Fibroblast of peridontal ligament (primary cell): ENCODE measurements at regions not wholly inside any gene's neighbourhood (a gene's known extent, or its start where the extent isn't known, plus 50 kb on each side); places are given as distances from the start of the nearest gene placed in this dataset.
"Not testable (repeated sequence)": the region's sequence is repeated elsewhere in the genome, so short reads cannot be mapped to it uniquely, and the experiment has no call there.

Experiments
- DNase-seq: peaks from one replicate; pipeline ENCODE4 v3.0.0-alpha.2; 2010; ENCODE audit errors: extremely low read depth

GRCh38 chr13:80516818-80517348 lies 176.0 kb upstream of the SPRY2 start:
- no peak for DNase-seq

GRCh38 chr13:80515296-80515695 lies 174.4 kb upstream of the SPRY2 start:
- DNase-seq = no peak

- no peak for DNase-seq
Observed at GRCh38 chr13:80513196-80513595, 172.3 kb upstream of the SPRY2 start.

- DNase-seq = no peak
Observed at GRCh38 chr13:80510686-80511085, 169.8 kb upstream of the SPRY2 start.

- DNase-seq = no peak
Observed at GRCh38 chr13:80509264-80509663, 168.3 kb upstream of the SPRY2 start.

DNA sequence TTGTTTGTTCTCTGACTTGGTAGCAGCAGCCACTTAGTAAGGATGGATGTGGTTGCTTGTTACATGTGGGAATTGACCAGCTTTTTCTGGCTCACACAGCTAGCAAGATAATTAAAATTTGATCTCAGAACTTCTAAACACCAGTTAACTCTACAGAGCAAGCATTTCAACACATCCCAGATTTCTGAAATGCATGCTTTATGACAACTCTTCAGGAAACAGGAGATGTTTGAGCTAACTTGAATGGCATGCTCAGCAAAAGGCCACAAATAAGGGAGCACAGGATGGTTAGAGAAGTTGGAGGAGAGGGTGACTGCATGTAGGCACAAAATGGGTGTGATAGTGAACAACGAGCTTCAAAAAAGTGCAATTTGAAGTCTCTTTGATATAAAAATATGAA lies 167.1 kb upstream of the SPRY2 start:
- no peak for DNase-seq

DNA sequence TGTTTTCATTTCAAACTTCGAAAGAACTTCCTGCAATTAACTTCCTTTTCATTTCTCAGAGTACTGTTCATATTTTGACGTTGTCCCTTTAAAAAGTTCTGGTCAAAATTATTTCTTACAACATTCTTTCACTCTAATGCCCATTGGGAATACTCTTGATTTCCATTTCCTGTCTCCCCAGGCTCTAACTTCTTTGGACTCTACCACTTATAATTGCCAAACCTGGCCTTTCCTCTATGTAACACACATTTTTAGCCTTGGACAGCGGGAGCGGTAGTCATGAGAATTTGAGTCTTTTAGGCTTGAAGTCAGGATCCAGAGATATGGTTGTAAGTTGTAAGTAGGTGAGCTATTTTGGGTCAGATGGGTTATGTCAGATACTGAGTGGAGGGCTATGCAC lies 163.5 kb upstream of the SPRY2 start:
- DNase-seq = no peak

DNA sequence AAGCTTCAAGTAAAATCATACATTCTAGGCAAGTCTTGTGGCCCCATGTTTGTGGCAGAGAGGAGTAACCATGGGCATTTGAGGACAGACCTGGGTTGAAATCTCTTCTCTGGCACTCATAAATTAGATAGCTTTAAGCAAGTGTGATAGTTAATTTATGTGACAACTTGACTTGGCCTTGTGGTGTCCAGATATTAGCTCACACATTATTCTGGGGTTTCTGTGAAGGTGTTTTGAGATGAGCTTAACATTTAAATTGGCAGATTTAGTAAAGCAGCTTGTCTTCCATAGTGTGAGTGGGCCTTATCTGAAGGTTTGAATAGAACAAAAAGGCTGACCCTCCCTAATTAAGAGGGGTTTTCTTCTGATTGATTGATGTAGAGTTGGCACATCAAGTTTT lies 161.4 kb upstream of the SPRY2 start:
- DNase-seq = no peak

- DNase-seq = no peak
Observed at GRCh38 chr13:80501556-80501955, 160.6 kb upstream of the SPRY2 start.

GRCh38 chr13:80499536-80500290 lies 158.8 kb upstream of the SPRY2 start:
- peak; percentile 22 for DNase-seq

GRCh38 chr13:80498433-80498832 lies 157.5 kb upstream of the SPRY2 start:
- DNase-seq = no peak

GRCh38 chr13:80497978-80498377 lies 157.1 kb upstream of the SPRY2 start:
- no peak for DNase-seq

DNA sequence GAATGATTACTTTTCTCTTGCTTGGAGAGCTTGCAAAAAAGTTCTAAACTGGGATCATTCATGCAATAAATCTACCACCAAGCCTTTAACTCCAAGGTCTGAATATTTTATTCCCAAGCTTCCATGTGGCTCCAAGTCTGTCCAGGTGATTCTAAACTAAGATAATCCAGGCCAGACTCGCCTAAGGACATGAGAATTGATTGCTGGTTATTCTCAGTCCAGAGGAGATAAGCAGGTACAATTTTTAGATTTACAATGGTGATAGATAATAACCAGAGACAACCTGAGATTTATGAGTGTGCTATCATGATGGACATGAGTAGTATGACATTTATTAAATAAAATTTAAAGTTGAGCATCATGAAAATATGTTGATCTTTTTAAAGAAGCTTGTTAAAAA lies 156.5 kb upstream of the SPRY2 start:
- DNase-seq = no peak

GRCh38 chr13:80496721-80497397 lies 155.9 kb upstream of the SPRY2 start:
- DNase-seq = no peak

- not testable (repeated sequence) for DNase-seq
Observed at GRCh38 chr13:80490491-80490943, 149.6 kb upstream of the SPRY2 start.

GRCh38 chr13:80486402-80486801 lies 145.5 kb upstream of the SPRY2 start:
- no peak for DNase-seq

DNA sequence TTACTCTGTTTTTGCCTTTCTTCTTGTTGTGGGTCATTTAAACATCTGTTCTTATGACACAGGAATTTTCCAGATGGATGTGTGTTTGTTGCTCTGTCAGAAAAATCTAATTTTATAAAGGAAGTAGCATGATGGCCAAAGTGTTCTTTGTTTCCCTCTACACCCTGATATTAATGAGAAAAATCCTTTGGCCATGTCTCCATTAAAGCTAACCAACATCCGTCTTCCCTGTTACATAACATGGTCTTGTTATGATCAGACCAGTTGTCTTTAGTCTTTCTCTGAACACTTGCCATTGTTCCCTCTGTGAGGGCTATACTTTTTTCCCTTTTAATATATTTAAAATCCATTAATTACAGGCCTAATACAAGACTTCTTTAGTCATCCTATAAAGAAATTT lies 142.2 kb upstream of the SPRY2 start:
- no peak for DNase-seq

DNA sequence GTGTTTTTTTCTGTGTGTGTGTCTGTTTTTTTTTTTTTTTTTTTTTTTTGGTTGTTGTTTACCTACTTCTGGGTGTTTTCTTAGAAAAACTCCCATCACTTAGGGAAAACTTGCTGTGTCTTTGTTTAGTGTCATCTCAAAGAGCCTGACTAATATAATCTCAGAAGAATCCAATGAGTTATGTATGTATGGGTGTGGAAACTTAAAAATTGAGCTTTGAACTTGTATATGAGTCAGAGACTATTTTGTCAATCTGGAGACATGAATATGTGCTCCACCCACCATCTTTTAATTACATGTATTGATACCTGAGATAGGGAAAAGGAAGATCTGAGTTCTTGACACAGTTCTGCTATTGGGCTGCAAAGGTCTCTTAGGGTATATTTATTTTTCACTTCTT lies 140.7 kb upstream of the SPRY2 start:
- no peak for DNase-seq

DNA sequence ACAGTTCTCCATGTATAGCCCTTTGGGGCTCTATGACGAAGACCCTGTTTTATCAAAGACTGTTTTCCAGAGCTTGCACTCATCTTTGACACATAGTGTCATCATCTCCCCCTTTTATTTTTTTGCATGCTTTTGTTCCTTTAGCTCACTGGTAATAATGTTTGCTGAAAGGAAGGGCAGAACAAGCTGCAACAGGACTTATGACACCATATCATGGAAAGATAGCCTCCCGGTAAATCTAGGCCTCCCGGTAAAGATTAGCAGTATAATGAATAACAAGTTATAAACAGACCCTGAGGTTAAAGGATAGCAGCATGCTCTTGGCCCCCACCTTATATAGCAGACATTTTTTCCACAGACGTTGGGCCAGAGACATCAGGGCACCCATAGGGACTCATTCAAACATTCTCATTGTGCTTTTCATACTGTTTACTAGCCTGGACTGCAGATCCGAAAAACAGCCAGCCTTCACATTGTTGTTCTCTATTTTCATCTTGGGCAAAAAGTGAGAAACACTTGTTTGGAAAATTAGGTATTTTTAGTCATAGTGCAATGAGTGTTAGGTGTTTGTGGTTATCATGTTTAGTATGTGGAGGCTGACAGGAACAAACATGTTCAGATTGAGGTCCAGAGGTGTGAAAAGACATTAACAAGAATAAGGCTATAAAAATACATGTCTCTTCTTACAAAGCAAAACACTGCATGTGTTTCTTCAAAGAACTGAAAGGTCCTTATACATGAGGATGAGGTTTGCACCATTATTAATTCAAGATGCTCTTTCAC lies 136.9 kb upstream of the SPRY2 start:
- DNase-seq = no peak

- no peak for DNase-seq
Observed at GRCh38 chr13:80476953-80477352, 136.0 kb upstream of the SPRY2 start.

DNA sequence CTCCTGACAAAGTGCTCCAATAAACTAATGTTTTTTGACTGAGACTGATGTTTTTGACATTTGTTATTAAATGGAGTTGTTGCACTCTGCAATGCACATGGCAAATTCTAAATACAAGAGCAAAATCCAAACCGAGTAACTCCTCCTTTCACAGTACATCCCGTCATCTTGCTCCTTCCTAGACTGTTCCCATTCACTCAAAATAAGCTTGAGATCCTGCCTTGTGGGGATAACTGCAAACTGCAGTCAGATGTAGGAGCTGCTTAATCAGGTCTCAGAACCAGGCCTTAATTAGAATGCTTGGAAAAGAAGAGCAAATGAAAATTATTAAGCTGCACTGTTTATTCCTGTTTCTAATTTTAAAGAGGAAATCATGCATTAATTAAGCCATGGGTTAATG lies 134.8 kb upstream of the SPRY2 start:
- DNase-seq = no peak

GRCh38 chr13:80473695-80474094 lies 132.8 kb upstream of the SPRY2 start:
- peak; percentile 77 for DNase-seq
